Daoy (cell line): ENCODE measurements at regions not wholly inside any gene's neighbourhood (a gene's known extent, or its start where the extent isn't known, plus 50 kb on each side); places are given as distances from the start of the nearest gene placed in this dataset.
A peak's percentile ranks its signal among the peaks of the same experiment; 100 is the strongest.

Experiments
- DNase-seq: peaks from one replicate; pipeline ENCODE4 v3.0.0-alpha.2; 2015; ENCODE audit warnings: low read depth

- DNase-seq, result no peak
Observed at GRCh38 chr1:60196026-60196425, 122.5 kb upstream of the C1orf87 start.

- no peak for DNase-seq
Observed at GRCh38 chr1:60185684-60186083, 112.1 kb upstream of the C1orf87 start.

- DNase-seq, result no peak
Observed at GRCh38 chr1:60184521-60184920, 111.0 kb upstream of the C1orf87 start.

- no peak for DNase-seq
Observed at GRCh38 chr1:60173729-60174505, 100.3 kb upstream of the C1orf87 start.

- DNase-seq, result no peak
Observed at GRCh38 chr1:60173006-60173405, 99.4 kb upstream of the C1orf87 start.

- DNase-seq, result peak; percentile 55
Observed at GRCh38 chr1:60171801-60172200, 98.2 kb upstream of the C1orf87 start.

- DNase-seq, result no peak
Observed at GRCh38 chr1:60170709-60171108, 97.1 kb upstream of the C1orf87 start.

GRCh38 chr1:60169206-60169605, 95.6 kb upstream of the C1orf87 start:
- DNase-seq, result peak; percentile 10

GRCh38 chr1:60162936-60163335, 89.4 kb upstream of the C1orf87 start:
- no peak for DNase-seq

- DNase-seq, result no peak
Observed at GRCh38 chr1:60160141-60160540, 86.6 kb upstream of the C1orf87 start.

GRCh38 chr1:60156371-60156770, 82.8 kb upstream of the C1orf87 start:
- no peak for DNase-seq

GRCh38 chr1:60153961-60154360, 80.4 kb upstream of the C1orf87 start:
- DNase-seq, result no peak

- no peak for DNase-seq
Observed at GRCh38 chr1:60152891-60153290, 79.3 kb upstream of the C1orf87 start.

GRCh38 chr1:60151311-60151710, 77.7 kb upstream of the C1orf87 start:
- DNase-seq, result no peak

GRCh38 chr1:60149251-60149650, 75.7 kb upstream of the C1orf87 start:
- no peak for DNase-seq

- DNase-seq, result no peak
Observed at GRCh38 chr1:60146884-60147283, 73.3 kb upstream of the C1orf87 start.

- DNase-seq, result no peak
Observed at GRCh38 chr1:60145771-60146170, 72.2 kb upstream of the C1orf87 start.

- DNase-seq, result no peak
Observed at GRCh38 chr1:60141743-60142142, 68.2 kb upstream of the C1orf87 start.

- no peak for DNase-seq
Observed at GRCh38 chr1:60141276-60141675, 67.7 kb upstream of the C1orf87 start.

- no peak for DNase-seq
Observed at GRCh38 chr1:60137406-60137805, 63.8 kb upstream of the C1orf87 start.

- DNase-seq, result no peak
Observed at GRCh38 chr1:60136395-60136794, 62.8 kb upstream of the C1orf87 start.

GRCh38 chr1:60134716-60135115, 61.1 kb upstream of the C1orf87 start:
- no peak for DNase-seq

- peak; percentile 53 for DNase-seq
Observed at GRCh38 chr1:60133848-60134247, 60.3 kb upstream of the C1orf87 start.
